HG02642 (cell line): ENCODE measurements at regions not wholly inside any gene's neighbourhood (a gene's known extent, or its start where the extent isn't known, plus 50 kb on each side); places are given as distances from the start of the nearest gene placed in this dataset.

Source experiments
- ATAC-seq: cut with Tn5 transposase; IDR thresholded peaks from one replicate; pipeline ENCODE4 v1.9.1; 2021; ENCODE audit warnings: mild to moderate bottlenecking; ENCODE audit not compliant: unreplicated experiment, poor library complexity

DNA sequence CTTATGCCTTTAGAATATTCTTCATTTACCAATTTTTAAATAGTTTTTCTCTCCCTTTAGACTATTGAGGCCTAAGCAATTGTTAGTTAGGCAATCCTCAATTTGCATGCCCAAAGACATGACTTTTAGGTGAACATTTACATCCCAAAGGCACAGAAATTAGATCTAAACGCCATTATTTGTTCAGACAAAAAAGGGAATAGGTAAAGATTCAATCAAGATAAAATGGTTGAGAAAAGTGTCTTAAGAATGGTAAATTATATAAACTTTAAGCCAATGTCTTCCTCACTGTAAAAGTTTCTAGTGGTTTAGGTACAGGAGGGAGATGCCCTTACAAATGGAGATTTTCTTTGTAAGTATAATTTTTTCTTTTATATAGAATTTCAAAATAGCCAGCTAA lies 50.2 kb upstream of the MME start:
- no peak for ATAC-seq

DNA sequence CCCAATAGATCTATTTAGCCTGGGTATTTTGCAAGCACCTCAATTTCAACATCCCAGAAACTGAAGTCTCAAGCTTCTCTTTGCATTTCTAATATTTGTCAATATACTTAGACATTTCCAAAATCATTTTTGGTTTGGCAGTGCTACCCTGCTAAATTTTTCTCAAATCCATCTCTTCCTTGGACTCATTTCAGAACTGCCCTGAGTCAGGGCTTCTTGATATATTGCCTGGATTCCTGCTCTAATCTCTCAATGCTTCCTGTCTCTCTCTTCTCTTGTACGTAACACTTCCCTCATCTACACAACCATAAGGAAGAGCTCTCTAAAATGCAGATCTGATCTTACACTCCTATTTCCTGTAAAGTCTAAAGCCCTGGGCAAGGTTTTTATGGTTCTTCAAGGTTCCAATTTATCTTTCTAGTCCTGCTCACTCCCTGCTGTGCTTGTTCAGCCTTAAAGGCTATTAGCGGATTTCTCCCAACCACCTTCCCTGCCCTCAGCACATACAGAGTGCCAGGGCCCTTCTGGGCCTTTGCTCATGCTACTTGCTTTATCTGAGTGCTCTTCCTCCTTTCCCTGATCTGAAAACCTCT lies 53.0 kb upstream of the MME start:
- ATAC-seq: no peak

DNA sequence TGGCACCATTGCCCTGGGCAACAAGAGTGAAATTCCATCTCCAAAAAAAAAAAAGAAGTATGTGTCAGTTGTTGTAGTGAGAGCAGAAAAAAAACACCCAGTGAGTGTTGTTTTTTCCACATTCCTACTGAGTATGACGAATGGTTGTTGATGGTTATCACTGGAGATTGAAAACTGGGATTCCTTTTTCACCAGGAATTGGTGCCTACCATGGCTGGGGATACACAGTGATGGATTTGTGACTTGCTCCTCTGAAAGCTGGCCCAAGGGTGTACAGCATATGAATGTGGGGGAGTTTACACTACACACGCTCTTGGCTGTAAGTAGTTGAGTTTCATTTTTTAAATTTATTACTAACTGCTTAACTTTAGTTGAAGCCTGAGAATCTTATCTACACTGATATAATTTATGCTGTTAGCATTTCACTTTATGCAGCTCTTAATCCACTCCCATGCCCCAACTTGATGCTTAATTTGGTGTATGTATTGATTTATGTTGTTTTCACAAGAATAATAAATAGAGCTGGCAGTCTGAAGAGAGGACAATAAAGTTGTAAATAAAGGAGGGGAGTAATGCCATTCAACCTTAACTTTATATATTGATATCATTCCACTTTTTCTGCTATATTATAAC lies 56.0 kb upstream of the MME start:
- ATAC-seq: no peak

DNA sequence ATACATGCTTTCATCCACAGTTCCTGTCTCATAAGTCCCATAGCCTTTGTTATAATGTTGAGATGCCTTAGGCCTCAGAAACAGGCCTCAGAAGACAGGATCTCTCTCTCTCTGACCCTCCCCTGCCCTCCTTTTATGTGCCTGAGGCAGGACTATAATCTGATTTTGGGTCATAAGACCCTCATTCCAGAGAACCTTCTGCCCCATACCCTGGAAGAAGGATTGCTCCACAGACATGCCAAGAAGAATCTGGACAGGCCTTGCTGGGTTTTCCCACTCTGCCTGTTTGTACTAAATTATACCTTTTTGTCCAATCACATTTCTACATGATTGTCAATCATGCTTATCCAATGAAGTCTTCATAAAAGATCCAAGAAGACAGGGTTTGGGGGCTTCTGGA lies 57.2 kb upstream of the MME start:
- no peak for ATAC-seq

DNA sequence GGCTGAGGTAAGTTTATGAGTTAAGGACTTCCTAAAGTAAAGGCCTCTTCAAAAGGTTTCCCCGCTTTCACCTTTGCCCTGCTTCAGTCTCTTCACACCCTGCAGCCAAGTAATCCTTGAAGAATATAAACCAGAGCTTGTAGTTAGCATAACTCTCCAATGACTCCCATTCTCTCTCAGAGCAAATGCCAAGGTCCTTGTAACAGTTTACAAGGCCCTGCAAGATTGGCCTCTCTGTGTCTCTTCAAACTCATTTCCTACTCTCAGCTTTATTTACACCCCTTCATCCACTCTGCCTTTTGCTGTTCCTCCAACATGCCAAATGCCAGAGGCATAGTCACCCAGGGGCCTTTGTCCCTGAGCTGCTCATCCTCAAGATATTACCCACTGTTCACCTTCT lies 60.5 kb upstream of the MME start:
- no peak for ATAC-seq

DNA sequence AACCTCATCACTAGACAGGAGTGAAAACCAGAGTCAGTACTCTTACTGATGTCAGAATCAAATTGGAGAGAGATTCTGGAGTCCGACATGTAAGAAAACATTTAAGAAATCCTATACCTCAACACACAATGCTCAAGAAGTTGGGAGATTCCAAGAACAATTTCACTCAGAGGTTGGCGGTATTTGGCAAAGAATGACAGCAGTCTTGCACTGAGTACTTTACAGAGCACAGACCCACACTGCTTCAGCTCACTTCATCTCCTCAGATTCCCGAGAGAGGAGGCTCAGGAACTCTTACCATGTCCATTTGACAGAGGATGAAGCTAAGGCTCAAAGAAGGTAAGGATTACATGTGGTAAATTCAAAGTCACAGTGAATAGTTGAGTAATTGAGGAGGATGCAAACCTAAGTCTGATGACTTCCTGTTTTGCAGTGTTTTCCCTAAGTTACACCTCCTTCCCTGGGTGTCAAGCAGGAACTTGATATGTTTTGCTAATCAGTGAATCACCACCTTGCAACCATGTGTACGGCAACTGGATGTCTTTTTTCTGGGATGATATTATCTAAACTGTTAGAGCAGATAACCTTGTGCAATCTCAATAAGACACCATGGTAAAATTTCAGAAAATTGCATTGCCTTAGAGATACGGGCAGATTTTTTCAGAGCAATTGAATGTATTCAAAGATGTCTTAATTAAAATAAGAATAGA lies 61.3 kb upstream of the MME start:
- ATAC-seq: no peak

DNA sequence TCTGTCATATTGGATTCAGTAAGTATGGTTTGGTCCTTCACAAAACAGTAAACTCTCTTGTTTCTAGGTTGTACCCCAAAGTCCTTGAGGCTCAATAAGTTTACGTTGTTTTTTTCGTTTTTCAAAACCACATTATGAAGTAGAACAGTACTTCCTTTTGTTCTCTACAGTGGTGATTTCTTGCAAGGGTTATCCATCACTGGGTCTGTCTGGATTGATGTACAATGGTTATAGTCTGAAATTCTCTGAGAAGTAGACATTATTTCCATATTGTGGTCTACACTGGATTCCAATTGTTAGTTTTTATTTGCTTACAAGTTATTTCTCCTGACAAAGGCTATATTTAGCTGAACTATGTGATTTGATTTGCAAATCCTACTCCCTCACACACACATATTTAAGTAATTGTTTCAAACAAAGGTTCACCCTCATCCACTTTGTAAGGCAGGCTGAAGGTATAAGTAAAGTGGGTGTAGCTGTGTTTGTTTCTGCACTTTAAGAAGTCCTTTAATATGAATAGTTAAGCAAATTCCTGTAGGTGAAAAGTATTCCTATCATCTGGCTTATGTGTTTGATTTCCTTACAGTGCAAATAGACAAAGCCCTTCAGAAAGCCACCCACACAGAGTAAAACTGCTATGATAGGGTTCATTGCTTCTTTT lies 64.2 kb upstream of the MME start:
- ATAC-seq: no peak

DNA sequence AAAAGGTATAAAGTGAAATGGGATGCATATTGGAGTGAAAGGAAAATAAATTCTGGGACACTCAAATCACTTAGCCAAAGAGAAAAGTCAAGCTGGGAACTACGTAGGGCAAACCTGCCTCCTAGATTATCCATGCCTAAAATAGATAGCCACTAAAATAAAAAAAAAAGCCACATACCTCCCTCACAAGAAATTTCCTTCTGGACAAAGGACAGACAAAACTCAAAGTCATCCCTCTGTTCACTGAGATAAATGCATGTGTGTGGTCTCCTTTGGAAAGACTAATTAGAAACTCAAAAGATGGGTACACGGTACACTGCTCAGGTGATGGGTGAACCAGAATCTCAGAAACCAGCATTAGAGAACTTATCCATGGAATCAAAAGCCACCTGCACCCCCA lies 65.2 kb upstream of the MME start:
- no peak for ATAC-seq

DNA sequence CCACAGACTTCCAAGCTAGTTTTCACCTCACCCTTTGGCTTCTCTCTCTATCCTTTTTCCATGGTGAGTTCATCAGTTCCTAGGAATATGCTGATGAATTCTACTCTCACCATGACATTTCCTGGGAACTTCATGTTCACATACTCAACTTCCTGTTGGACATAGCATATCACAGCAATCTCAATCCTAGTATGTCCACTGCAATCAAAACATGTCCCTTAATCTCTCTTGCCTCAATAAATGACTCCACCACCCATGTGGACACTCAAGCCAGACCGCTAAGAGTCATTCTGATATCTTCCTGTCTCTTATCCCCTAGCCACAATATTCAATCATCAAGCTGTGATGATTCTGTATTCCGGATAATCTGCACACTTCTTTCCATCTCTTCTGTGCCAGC lies 66.7 kb upstream of the MME start:
- ATAC-seq: no peak

DNA sequence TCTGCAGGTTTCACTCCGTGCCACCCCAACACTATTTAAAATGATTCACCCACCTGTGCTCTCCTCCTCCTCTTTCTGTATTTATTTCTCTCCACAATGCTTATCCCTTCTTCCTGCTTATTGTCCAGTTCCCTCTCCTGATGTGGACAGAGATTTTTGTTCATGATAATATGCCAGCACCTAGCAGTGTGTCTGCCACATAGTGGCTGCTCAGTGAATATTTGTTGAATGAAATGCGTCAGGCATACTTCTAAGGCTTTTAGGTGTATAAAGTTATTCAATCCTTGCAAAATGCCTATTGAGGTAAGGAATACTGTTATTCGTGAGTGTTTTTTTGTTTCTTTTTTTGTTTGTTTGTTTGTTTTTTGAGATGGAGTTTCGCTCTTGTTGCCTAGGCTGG lies 67.5 kb upstream of the MME start:
- no peak for ATAC-seq

DNA sequence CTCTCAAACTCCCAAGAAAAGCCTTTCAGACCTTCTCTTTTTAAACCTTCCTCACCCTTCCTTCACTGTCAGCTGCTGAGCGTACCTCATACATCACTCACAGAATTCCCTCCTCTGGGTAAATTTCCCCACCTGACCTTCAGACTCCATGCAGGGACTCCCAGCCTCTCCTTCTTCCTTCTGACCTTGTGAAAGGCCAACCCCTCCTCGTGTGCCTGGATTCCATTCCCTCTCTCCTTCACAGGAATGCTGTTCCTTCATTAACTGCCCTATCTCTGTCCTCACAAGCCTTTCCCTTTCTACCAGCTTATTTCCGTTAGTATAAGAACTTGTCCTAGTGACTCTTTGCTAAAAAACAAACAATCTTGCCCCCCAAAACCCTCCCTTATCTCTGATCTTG lies 69.7 kb upstream of the MME start:
- no peak for ATAC-seq

DNA sequence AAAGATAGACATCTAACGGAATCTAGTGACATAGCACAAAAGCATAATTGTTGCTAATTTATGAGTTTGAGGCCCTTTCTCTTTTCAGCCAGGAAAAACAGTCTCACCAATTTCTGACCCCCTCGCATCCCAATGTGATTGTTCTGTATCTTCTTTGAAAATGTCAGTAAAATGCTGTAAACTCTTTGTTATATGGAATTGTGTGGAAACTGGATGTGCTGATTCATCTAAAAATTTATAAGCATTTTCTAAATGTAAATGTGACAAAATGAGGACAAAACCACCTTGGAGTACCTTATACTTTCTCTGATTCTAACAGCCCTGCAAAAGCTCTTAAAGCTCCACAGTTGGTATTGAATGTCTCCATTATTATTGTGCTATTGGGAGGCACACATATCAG lies 70.9 kb upstream of the MME start:
- ATAC-seq: no peak

DNA sequence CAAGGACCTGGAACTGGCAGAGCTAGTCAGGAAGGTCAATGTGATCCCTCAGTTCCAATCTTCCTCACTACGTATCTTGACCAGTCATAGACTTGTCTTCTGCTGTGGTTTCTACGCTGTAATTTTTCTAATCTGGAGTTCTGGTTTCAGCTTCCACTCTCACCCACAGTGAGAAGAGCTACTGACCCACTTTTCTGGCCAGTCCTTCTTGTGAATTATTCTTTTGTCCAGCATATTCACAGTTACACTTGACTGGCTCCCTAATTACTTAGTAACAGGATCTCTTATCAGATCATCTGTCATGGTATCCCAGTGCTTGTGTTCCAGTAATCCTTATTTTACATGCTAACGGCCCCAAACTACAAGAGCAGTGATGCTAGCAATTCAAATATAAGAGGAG lies 72.4 kb upstream of the MME start:
- ATAC-seq: no peak

DNA sequence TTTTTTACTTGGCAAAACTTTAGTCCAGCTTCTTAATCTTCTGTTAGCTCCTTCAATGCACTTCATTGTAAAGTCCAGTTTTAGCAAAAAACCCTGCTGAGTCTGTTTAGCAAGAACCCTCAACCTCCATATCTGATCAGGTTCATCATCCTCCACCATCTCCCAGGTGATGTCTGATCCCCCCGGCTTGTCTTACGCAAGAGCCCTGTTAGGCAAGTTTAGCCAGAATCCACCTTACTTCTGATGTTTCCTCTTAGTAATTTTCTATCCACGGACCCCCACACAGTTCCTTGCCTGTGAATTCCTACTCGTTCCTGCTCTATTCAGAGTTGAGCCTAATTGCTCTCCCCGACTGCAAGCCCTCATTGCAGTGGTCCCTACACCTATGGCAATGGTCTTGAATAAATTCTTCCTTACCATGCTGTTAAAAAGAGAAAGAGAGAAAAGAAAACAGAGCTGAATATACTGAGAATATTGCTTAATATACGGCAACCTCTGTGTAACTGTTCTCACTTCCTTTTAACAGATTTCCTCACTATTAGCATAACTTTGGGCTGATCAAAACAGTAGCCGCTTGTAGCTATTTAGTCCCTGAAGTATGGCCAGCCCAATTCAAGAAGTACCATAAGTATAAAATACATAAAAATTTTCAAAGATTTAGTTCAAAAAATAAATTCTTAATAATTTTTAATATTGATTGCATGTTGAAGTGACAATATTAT lies 78.7 kb upstream of the MME start:
- ATAC-seq: no peak

DNA sequence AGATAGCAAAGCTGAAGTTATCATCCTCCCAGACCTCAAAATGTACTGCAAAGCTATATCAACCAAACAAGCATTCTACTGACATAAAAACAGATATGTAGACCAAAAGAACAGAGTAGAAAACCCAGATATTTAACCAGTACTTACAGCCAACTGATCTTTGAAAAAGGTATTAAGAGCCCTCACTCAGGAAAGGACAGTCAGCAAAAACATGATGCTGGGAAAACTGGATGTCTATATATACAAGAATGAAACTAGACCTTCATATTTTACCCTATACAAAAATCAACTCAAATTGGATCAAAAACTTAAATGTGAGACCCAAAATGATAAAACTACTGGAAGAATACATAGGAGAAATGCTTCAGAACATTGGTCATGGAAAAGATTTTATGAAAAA lies 87.5 kb upstream of the MME start:
- no peak for ATAC-seq

DNA sequence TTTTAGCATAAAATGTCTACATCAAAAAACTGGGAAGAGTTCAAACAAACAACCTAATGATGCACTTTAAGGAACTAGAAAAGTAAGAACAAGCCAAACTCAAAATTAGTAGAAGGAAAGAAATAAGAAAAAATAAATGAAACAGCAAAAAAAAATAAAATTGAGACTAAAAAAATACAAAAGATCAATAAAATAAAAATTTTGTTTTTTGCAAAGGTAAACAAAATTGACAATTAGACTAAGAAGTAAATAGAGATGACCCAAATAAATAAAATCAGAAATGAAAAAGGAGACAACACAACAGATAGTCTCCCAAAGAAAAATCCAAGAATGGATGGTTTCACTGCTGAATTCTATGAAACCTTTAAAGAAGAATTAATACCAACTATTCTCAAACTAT lies 89.6 kb upstream of the MME start:
- no peak for ATAC-seq

DNA sequence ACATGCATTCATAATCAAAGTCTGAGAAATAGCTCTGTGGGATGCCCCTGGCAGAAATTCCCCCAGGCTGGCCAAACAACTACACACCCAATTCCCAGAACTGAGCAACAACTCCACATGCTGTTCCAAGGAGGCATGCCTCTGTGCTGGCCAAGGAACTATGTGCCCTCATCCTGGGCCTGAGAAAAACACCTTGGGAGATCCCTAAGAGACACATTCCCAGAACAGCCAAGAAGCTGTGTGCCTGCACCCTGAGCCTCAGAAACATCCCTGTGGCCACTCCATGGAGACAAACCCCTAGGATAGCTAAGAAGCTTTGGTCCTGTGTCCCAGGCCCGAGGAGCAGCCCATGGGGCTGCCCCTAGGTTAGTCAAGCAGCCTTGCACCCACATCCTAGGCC lies 92.3 kb upstream of the MME start:
- no peak for ATAC-seq

DNA sequence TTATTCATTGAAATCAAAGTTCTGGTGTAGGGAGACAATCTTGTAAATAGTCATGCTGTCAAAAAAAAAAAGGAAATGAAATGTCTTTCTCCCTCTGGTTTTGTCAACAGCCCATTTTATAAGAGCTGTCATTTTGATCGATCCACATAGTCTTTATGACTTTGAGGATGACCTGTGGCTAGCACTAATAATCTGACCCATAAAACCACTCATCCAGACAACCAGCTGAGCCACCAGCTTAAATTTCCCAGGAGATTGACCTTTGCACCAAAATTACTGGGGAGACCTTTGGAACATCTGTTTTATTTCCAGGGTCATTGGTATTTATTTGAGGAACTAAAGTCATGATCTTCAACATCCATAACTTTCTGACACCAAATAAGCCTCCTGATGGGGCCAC lies 98.5 kb upstream of the MME start:
- ATAC-seq: no peak

DNA sequence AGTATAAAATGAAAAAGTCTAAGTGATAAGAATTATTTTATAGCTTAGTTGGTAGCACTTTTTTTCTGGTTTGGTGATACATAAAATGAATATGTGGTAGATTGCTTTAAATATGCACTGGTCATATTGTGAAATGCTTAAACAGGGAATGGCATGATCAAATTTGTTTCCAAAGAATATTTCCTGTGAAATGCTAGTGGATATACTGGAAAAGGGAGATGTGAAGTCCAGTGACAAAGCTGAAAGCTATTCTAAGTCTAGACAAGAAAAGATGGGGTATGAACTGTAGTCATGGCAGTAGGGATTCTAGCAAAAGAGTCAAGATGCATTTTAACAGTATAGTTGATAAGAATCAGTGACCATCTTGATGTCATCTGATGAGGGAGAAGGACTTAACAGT lies 98.9 kb upstream of the MME start:
- no peak for ATAC-seq

DNA sequence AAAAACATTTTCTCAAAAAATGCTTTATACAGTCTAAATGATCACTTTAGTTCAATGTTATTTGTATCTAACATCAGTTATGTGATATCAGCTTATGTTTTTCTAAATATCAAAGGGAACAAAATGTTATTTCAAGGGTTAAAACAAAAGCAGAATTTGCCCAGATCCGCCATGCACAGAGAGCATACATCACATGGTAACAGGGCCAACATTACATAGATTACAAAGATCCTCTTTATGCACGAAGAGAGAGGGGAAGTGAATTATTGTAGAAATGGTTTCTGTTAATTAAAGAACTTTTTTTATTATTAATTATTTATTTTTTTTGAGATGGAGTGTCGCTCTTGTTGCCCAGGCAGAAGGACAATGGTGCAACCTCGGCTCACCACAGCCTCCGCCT lies 100.8 kb upstream of the MME start:
- no peak for ATAC-seq

DNA sequence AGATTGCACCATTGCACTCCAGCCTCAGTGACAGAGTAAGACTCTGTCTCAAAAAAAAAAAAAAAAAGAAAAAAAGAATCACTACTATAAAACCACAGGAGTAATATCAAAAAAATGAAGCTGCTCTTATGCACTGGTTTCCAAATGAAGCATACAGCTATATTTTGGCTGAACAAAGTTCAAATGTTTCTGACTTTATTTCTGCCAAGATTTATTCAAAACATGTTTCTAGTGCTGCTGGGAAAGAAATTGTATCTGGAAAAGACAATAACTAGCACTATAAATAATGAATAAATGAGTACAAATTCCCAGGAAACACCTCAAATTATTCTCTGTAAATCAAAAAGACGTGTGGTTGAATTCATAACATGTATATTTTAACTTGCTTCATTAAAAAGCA lies 102.5 kb upstream of the MME start:
- no peak for ATAC-seq
